ENCODE measurements at regions not wholly inside any gene's neighbourhood (a gene's known extent, or its start where the extent isn't known, plus 50 kb on each side); places are given as distances from the start of the nearest gene placed in this dataset.

- TF ChIP-seq CTCF (conservative IDR thresholded peaks at IDR 0.05 in 1 of 2, IDR thresholded peaks at IDR 0.05 in 1 of 2; ENCODE audit: low read depth in 1 of 2, low read length in 2 of 2): peak; percentile 63 to 81
- TF ChIP-seq EZH2 (IDR thresholded peaks at IDR 0.05; ENCODE audit: low read length, missing control alignments): no peak
Observed at GRCh38 chr5:108521841-108522506, 140.1 kb upstream of the FBXL17 start.

Data from fibroblast of lung (primary cell).